H9 (cell line): ENCODE measurements at regions not wholly inside any gene's neighbourhood (a gene's known extent, or its start where the extent isn't known, plus 50 kb on each side); places are given as distances from the start of the nearest gene placed in this dataset.

Source experiments
- DNase-seq: peaks from one replicate; pipeline ENCODE4 v3.0.0-alpha.2; 2017
- H2AFZ ChIP-seq: one replicate; pipeline ENCODE4 v1.6.1; 2013; ENCODE audit warnings: mild to moderate bottlenecking, low read length, control low read depth, moderate library complexity
- H2AK5ac ChIP-seq: 2 replicates; pipeline ENCODE4 v1.6.1; 2013; ENCODE audit warnings: low read length, control low read depth, mixed read lengths; ENCODE audit not compliant: insufficient read length
- H2BK120ac ChIP-seq: one replicate; pipeline ENCODE4 v1.6.1; 2013; ENCODE audit warnings: low read depth, mild to moderate bottlenecking, low read length, control low read depth, inconsistent platforms; ENCODE audit not compliant: poor library complexity, severe bottlenecking
- H2BK12ac ChIP-seq: 2 replicates; pipeline ENCODE4 v1.6.1; 2013; ENCODE audit warnings: low read length, control low read depth, mixed read lengths, low read depth; ENCODE audit not compliant: insufficient read length
- H2BK15ac ChIP-seq: 2 replicates; pipeline ENCODE4 v1.6.1; 2013; ENCODE audit warnings: low read depth, low read length, control low read depth
- H2BK20ac ChIP-seq: one replicate; pipeline ENCODE4 v1.6.1; 2013; ENCODE audit warnings: low read depth, mild to moderate bottlenecking, low read length, control low read depth, inconsistent platforms; ENCODE audit not compliant: poor library complexity, severe bottlenecking
- H2BK5ac ChIP-seq: 2 replicates; pipeline ENCODE4 v1.6.1; 2013; ENCODE audit warnings: low read length, control low read depth, mixed read lengths; ENCODE audit not compliant: insufficient read length
- H3K14ac ChIP-seq: 2 replicates; pipeline ENCODE4 v1.6.1; 2013; ENCODE audit warnings: low read length, control low read depth; ENCODE audit not compliant: insufficient read depth
- H3K18ac ChIP-seq: 2 replicates; pipeline ENCODE4 v1.6.1; 2013; ENCODE audit warnings: low read depth, mild to moderate bottlenecking, mixed read lengths, low read length, control low read depth; ENCODE audit not compliant: insufficient read length
- H3K23ac ChIP-seq: 2 replicates; pipeline ENCODE4 v1.6.1; 2013; ENCODE audit warnings: low read length, control low read depth, mixed read lengths, low read depth; ENCODE audit not compliant: insufficient read length
- H3K23me2 ChIP-seq: 2 replicates; pipeline ENCODE4 v1.6.1; 2013; ENCODE audit warnings: low read depth, mild to moderate bottlenecking, mixed read lengths, low read length, control low read depth; ENCODE audit not compliant: insufficient read length, poor library complexity, severe bottlenecking
- H3K27ac ChIP-seq: 2 replicates; pipeline ENCODE4 v1.5.1; 2013; ENCODE audit warnings: low read length, control low read depth, mixed read lengths, low read depth; ENCODE audit not compliant: insufficient read length
- H3K27me3 ChIP-seq: 2 replicates; pipeline ENCODE4 v1.6.1; 2013; ENCODE audit warnings: low read length, control low read depth, inconsistent platforms; ENCODE audit not compliant: insufficient read depth
- H3K4ac ChIP-seq: 2 replicates; pipeline ENCODE4 v1.6.1; 2013; ENCODE audit warnings: low read depth, mild to moderate bottlenecking, control low read depth, inconsistent platforms, low read length, moderate library complexity
- H3K4me1 ChIP-seq: 2 replicates; pipeline ENCODE4 v1.6.1; 2013; ENCODE audit warnings: low read length, control low read depth, inconsistent platforms; ENCODE audit not compliant: insufficient read depth
- H3K4me2 ChIP-seq: 2 replicates; pipeline ENCODE4 v1.6.1; 2013; ENCODE audit warnings: low read length, control low read depth, mixed read lengths; ENCODE audit not compliant: insufficient read length, insufficient read depth
- H3K56ac ChIP-seq: 2 replicates; pipeline ENCODE4 v1.6.1; 2013; ENCODE audit warnings: low read depth, mild to moderate bottlenecking, mixed read lengths, low read length, control low read depth; ENCODE audit not compliant: insufficient read length
- H3K79me1 ChIP-seq: 2 replicates; pipeline ENCODE4 v1.6.1; 2013; ENCODE audit warnings: low read depth, mild to moderate bottlenecking, moderate library complexity, low read length, control low read depth, inconsistent platforms; ENCODE audit not compliant: insufficient read depth, poor library complexity, severe bottlenecking
- H3K79me2 ChIP-seq: 2 replicates; pipeline ENCODE4 v1.6.1; 2013; ENCODE audit warnings: low read length, control low read depth, inconsistent platforms; ENCODE audit not compliant: insufficient read depth
- H3K9ac ChIP-seq: 2 replicates; pipeline ENCODE4 v1.6.1; 2013; ENCODE audit warnings: low read length, control low read depth, mixed read lengths; ENCODE audit not compliant: insufficient read length; ENCODE audit errors: extremely low read depth
- H3K9me3 ChIP-seq: one replicate; pipeline ENCODE4 v1.6.1; 2013; ENCODE audit warnings: low read depth, low read length, inconsistent platforms; ENCODE audit not compliant: control insufficient read depth
- H3T11ph ChIP-seq: one replicate; pipeline ENCODE4 v1.6.1; 2013; ENCODE audit warnings: mild to moderate bottlenecking, low read length, control low read depth, inconsistent platforms
- H4K20me1 ChIP-seq: one replicate; pipeline ENCODE4 v1.6.1; 2013; ENCODE audit not compliant: control insufficient read depth, insufficient read length, insufficient read depth
- H4K5ac ChIP-seq: 2 replicates; pipeline ENCODE4 v1.6.1; 2013; ENCODE audit warnings: low read depth, mild to moderate bottlenecking, mixed read lengths, low read length, control low read depth; ENCODE audit not compliant: insufficient read length
- H4K8ac ChIP-seq: replicated peaks from 2 replicates; pipeline ENCODE4 v1.6.1; 2013; ENCODE audit warnings: low read length, control low read depth, mixed read lengths, low read depth; ENCODE audit not compliant: insufficient read length
- H4K91ac ChIP-seq: 2 replicates; pipeline ENCODE4 v1.6.1; 2013; ENCODE audit warnings: low read depth, mild to moderate bottlenecking, moderate library complexity, mixed read lengths, low read length, control low read depth; ENCODE audit not compliant: insufficient read length
- H3K27ac Mint-ChIP-seq, 3 experiments: 2 replicates in 2 of 3; 3 replicates in 1 of 3; pipeline ENCODE4 v1.8.0; 2020 to 2021; ENCODE audit warnings: mixed read lengths in 3 of 3, mild to moderate bottlenecking in 1 of 3, moderate library complexity in 1 of 3
- H3K27me3 Mint-ChIP-seq: 2 replicates; pipeline ENCODE4 v1.8.0; 2021; ENCODE audit warnings: low read depth, mild to moderate bottlenecking, moderate library complexity, mixed read lengths
- H3K36me3 Mint-ChIP-seq, 3 experiments: 2 replicates in 2 of 3; 3 replicates in 1 of 3; pipeline ENCODE4 v1.8.0; 2020 to 2021; ENCODE audit warnings: low read depth in 3 of 3, mixed read lengths in 3 of 3; ENCODE audit not compliant: insufficient read depth in 1 of 3
- H3K4me1 Mint-ChIP-seq, 2 experiments: 2 replicates each; pipeline ENCODE4 v1.8.0; 2020; ENCODE audit warnings: mixed read lengths in 2 of 2
- H3K4me3 Mint-ChIP-seq, 2 experiments: 2 replicates in 1 of 2; 3 replicates in 1 of 2; pipeline ENCODE4 v1.8.0; 2020 to 2021; ENCODE audit warnings: mild to moderate bottlenecking in 2 of 2, mixed read lengths in 2 of 2, moderate library complexity in 1 of 2
- H3K9me3 Mint-ChIP-seq, 2 experiments: 2 replicates in 1 of 2; 3 replicates in 1 of 2; pipeline ENCODE4 v1.8.0; 2020; ENCODE audit warnings: mild to moderate bottlenecking in 2 of 2, mixed read lengths in 2 of 2, moderate library complexity in 1 of 2
- WGBS: extraction: QIAGEN DNeasy Blood & Tissue Kit; methylation state at CpG from one replicate; pipeline ENCODE4 v1.1.7; 2013; ENCODE audit warnings: missing lambda C conversion rate, low lambda C conversion rate, mixed read lengths; ENCODE audit not compliant: insufficient read length; ENCODE audit errors: extremely low coverage; 5-methylcytosine and 5-hydroxymethylcytosine counted together
- TF ChIP-seq, protein P1 (sequence below): fragments of 200-600 bp; sonication (generic); conservative IDR thresholded peaks from 3 replicates; pipeline ENCODE4 v1.8.0; 2021; ENCODE audit warnings: antibody characterized with exemption, mild to moderate bottlenecking

DNA sequence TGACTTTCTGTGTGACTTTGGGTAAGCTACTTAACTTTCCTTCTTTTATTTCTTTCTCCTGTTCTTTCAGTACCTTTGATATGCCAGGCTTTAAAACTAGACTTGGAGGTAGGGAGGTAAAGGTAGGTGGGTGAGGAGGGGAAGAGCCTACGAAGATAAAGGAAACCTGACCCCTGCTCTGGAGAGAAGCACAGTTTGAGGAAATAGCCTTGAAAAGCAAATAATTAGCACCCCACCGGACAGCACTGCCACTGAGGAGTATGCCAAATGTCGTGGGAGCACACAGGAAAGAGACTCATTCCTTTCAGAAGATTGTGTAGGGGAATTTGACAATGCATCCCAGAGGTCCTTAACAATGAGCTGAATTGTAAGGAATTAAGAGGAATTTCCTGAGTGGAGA, 65.2 kb upstream of the SPAG17 start:
- Histone ChIP-seq H3K27ac (no peak overlapping the region), H4K20me1 (no peaks in the 10 kb centered on the region), H2BK120ac (no peak overlapping the region), H2BK20ac (no peak overlapping the region), H4K5ac (no peak overlapping the region), H3K27me3 (no peaks in the 10 kb centered on the region), H3K14ac (no peak overlapping the region), H2BK15ac (no peak overlapping the region), H3K4ac (no peak overlapping the region), H3K23me2 (no peaks in the 10 kb centered on the region), H3T11ph (no peak overlapping the region), H4K8ac (no peak overlapping the region), H2AFZ (no peak overlapping the region), H3K9me3 (no peaks in the 10 kb centered on the region), H2BK5ac (no peak overlapping the region), H3K18ac (no peak overlapping the region), H3K56ac (no peak overlapping the region), H3K4me1 (peaks cover 5% of the 10 kb centered on the region; the same call in 1 of the 2 replicates), H2BK12ac (no peak overlapping the region), H3K9ac (no peak overlapping the region), H3K79me2 (no peaks in the 10 kb centered on the region), H3K23ac (no peak overlapping the region), H2AK5ac (no peak overlapping the region), H3K4me2 (peak overlapping the region; percentile 33), H4K91ac (no peak overlapping the region), H3K79me1 (no peaks in the 10 kb centered on the region)
- Mint-ChIP-seq H3K27ac (peak overlapping the region in 2 of 3 experiments; percentile 8 to 73; a peak in 2 of 7 replicates), H3K27me3 (peaks cover 1% of the 10 kb centered on the region; the same call in 1 of the 2 replicates), H3K4me3 (peak overlapping the region in 1 of 2 experiments; percentile 51; a peak in 2 of 5 replicates), H3K4me1 (peaks cover 23 to 24% of the 10 kb centered on the region in 2 experiments), H3K36me3 (no peaks in the 10 kb centered on the region), H3K9me3 (no peaks in the 10 kb centered on the region)
- no peak for DNase-seq
- no CpG with 5 or more reads among the region's 3 CpGs for WGBS
- TF ChIP-seq, protein P1, sequence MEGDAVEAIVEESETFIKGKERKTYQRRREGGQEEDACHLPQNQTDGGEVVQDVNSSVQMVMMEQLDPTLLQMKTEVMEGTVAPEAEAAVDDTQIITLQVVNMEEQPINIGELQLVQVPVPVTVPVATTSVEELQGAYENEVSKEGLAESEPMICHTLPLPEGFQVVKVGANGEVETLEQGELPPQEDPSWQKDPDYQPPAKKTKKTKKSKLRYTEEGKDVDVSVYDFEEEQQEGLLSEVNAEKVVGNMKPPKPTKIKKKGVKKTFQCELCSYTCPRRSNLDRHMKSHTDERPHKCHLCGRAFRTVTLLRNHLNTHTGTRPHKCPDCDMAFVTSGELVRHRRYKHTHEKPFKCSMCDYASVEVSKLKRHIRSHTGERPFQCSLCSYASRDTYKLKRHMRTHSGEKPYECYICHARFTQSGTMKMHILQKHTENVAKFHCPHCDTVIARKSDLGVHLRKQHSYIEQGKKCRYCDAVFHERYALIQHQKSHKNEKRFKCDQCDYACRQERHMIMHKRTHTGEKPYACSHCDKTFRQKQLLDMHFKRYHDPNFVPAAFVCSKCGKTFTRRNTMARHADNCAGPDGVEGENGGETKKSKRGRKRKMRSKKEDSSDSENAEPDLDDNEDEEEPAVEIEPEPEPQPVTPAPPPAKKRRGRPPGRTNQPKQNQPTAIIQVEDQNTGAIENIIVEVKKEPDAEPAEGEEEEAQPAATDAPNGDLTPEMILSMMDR: no peak
